Neural progenitor cell (in vitro differentiated cells): ENCODE measurements at regions not wholly inside any gene's neighbourhood (a gene's known extent, or its start where the extent isn't known, plus 50 kb on each side); places are given as distances from the start of the nearest gene placed in this dataset.
A peak's percentile ranks its signal among the peaks of the same experiment; 100 is the strongest.

ENCODE experiments used
- DNase-seq: peaks from one replicate; pipeline ENCODE4 v3.0.0-alpha.2; 2016; ENCODE audit warnings: low spot score
- H2AFZ ChIP-seq: fragments of 200-600 bp; sonication (generic); replicated peaks from 2 replicates; pipeline ENCODE4 v1.6.1; 2016; ENCODE audit warnings: antibody characterized with exemption
- H3F3A ChIP-seq: fragments of 200-600 bp; sonication (generic); 2 replicates; pipeline ENCODE4 v1.6.1; 2016; ENCODE audit warnings: antibody characterized with exemption, low read depth
- H3K27ac ChIP-seq: fragments of 200-600 bp; sonication (generic); 2 replicates; pipeline ENCODE4 v1.5.1; 2016; ENCODE audit warnings: mild to moderate bottlenecking
- H3K27me3 ChIP-seq: fragments of 200-600 bp; sonication (generic); 2 replicates; pipeline ENCODE4 v1.6.1; 2016; ENCODE audit warnings: mild to moderate bottlenecking, moderate library complexity
- H3K36me3 ChIP-seq: fragments of 200-600 bp; sonication (generic); 2 replicates; pipeline ENCODE4 v1.5.1; 2016
- H3K4me1 ChIP-seq: fragments of 200-600 bp; sonication (generic); 2 replicates; pipeline ENCODE4 v1.6.1; 2016; ENCODE audit warnings: mixed run types
- H3K4me2 ChIP-seq: fragments of 200-600 bp; sonication (generic); 2 replicates; pipeline ENCODE4 v1.6.1; 2016
- H3K4me3 ChIP-seq: fragments of 200-600 bp; sonication (generic); 2 replicates; pipeline ENCODE4 v1.5.1; 2016
- H3K79me2 ChIP-seq: fragments of 200-600 bp; sonication (generic); 2 replicates; pipeline ENCODE4 v1.6.1; 2016; ENCODE audit warnings: low read depth
- H3K9ac ChIP-seq: fragments of 200-600 bp; sonication (generic); 2 replicates; pipeline ENCODE4 v1.6.1; 2016
- H3K9me3 ChIP-seq: fragments of 200-600 bp; sonication (generic); 2 replicates; pipeline ENCODE4 v1.5.1; 2016; ENCODE audit warnings: low read depth
- H4K20me1 ChIP-seq: fragments of 200-600 bp; sonication (generic); 2 replicates; pipeline ENCODE4 v1.6.1; 2016; ENCODE audit warnings: low read depth
- H3K27ac Mint-ChIP-seq: 3 replicates; pipeline ENCODE4 v1.8.0; 2021; ENCODE audit warnings: mixed read lengths
- H3K27me3 Mint-ChIP-seq: 2 replicates; pipeline ENCODE4 v1.8.0; 2022; ENCODE audit warnings: low read depth, mild to moderate bottlenecking, inconsistent platforms, moderate library complexity, mixed read lengths; ENCODE audit not compliant: insufficient read depth
- H3K36me3 Mint-ChIP-seq: 3 replicates; pipeline ENCODE4 v1.8.0; 2021; ENCODE audit warnings: mixed read lengths
- H3K4me1 Mint-ChIP-seq: 3 replicates; pipeline ENCODE4 v1.8.0; 2021; ENCODE audit warnings: mixed read lengths
- H3K4me3 Mint-ChIP-seq: 3 replicates; pipeline ENCODE4 v1.8.0; 2021; ENCODE audit warnings: mild to moderate bottlenecking, moderate library complexity, mixed read lengths
- H3K9me3 Mint-ChIP-seq: 3 replicates; pipeline ENCODE4 v1.8.0; 2020; ENCODE audit warnings: mixed read lengths
- EZH2 ChIP-seq: fragments of 200-600 bp; sonication (generic); IDR thresholded peaks from 2 replicates; pipeline ENCODE4 v1.6.1; 2017; ENCODE audit warnings: antibody characterized with exemption, mild to moderate bottlenecking, moderate library complexity
- EZH2phosphoT487 ChIP-seq: fragments of 200-600 bp; sonication (generic); IDR thresholded peaks from 2 replicates; pipeline ENCODE4 v1.6.1; 2017; ENCODE audit warnings: antibody characterized with exemption
- TF ChIP-seq, protein P1 (sequence below): fragments of 200-600 bp; sonication (generic); IDR thresholded peaks from 2 replicates; pipeline ENCODE4 v1.5.1; 2017; ENCODE audit warnings: antibody characterized with exemption, mild to moderate bottlenecking

DNA sequence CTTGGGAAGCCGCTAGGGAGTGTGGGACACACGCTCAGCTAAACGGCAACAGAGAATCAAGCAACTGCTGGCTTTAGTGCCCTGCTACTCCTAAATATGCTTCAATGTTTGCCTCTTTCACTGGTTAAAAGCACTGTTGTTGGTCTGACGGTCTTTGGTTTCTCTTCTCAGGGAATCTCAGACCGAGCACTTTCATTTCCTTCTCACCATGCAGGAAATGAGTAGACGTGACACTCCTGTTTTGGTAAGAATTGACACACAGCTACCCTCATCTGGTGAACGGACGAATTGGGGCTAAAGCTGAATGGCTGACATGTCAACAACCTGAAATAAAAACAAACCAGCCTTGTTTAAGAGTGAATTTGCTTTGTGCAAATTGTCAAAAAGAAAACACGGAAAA, 57.5 kb upstream of the PIWIL1 start:
- Histone ChIP-seq H3K4me1 (no peaks in the 10 kb centered on the region), H3K4me3 (no peak overlapping the region), H3K9me3 (no peaks in the 10 kb centered on the region), H3K4me2 (no peak overlapping the region), H3K27ac (no peak overlapping the region), H3K27me3 (peaks cover 51% of the 10 kb centered on the region), H3K9ac (no peak overlapping the region), H2AFZ (no peak overlapping the region), H3F3A (no peaks in the 10 kb centered on the region), H3K79me2 (no peaks in the 10 kb centered on the region), H4K20me1 (no peaks in the 10 kb centered on the region), H3K36me3 (no peaks in the 10 kb centered on the region)
- peak overlapping the region; percentile 74 for H3K27ac Mint-ChIP-seq
- DNase-seq, result no peak
- H3K4me1 Mint-ChIP-seq, result peaks cover 21% of the 10 kb centered on the region
- H3K36me3 Mint-ChIP-seq, result peaks cover 4% of the 10 kb centered on the region
- no peak for TF ChIP-seq EZH2phosphoT487
- TF ChIP-seq, protein P1, sequence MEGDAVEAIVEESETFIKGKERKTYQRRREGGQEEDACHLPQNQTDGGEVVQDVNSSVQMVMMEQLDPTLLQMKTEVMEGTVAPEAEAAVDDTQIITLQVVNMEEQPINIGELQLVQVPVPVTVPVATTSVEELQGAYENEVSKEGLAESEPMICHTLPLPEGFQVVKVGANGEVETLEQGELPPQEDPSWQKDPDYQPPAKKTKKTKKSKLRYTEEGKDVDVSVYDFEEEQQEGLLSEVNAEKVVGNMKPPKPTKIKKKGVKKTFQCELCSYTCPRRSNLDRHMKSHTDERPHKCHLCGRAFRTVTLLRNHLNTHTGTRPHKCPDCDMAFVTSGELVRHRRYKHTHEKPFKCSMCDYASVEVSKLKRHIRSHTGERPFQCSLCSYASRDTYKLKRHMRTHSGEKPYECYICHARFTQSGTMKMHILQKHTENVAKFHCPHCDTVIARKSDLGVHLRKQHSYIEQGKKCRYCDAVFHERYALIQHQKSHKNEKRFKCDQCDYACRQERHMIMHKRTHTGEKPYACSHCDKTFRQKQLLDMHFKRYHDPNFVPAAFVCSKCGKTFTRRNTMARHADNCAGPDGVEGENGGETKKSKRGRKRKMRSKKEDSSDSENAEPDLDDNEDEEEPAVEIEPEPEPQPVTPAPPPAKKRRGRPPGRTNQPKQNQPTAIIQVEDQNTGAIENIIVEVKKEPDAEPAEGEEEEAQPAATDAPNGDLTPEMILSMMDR, result no peak
- no peak for TF ChIP-seq EZH2
- H3K27me3 Mint-ChIP-seq, result peaks cover 13% of the 10 kb centered on the region
- H3K4me3 Mint-ChIP-seq, result no peak overlapping the region
- H3K9me3 Mint-ChIP-seq, result peaks cover 28% of the 10 kb centered on the region

- H3K9ac ChIP-seq, result no peak overlapping the region
- no peak overlapping the region for H2AFZ ChIP-seq
- H3K4me3 Mint-ChIP-seq, result no peak overlapping the region
Measured at GRCh38 chr12:130280742-130281141, 56.9 kb upstream of the PIWIL1 start.

GRCh38 chr12:130281153-130281799, 56.4 kb upstream of the PIWIL1 start:
- Mint-ChIP-seq H3K4me3 (no peak overlapping the region), H3K9me3 (peaks cover 30% of the 10 kb centered on the region), H3K4me1 (peaks cover 25% of the 10 kb centered on the region), H3K36me3 (peaks cover 4% of the 10 kb centered on the region), H3K27ac (no peak overlapping the region), H3K27me3 (peaks cover 20% of the 10 kb centered on the region)
- Histone ChIP-seq H4K20me1 (no peaks in the 10 kb centered on the region), H2AFZ (no peak overlapping the region), H3K27ac (no peak overlapping the region), H3K9me3 (no peaks in the 10 kb centered on the region), H3K4me3 (no peak overlapping the region), H3F3A (no peaks in the 10 kb centered on the region), H3K36me3 (no peaks in the 10 kb centered on the region), H3K79me2 (no peaks in the 10 kb centered on the region), H3K4me2 (no peak overlapping the region), H3K9ac (no peak overlapping the region), H3K27me3 (peaks cover 43% of the 10 kb centered on the region), H3K4me1 (no peaks in the 10 kb centered on the region)
- DNase-seq, result peak; percentile 74
- TF ChIP-seq, protein P1, result peak; percentile 88
- no peak for TF ChIP-seq EZH2

More at GRCh38 chr12:130280742-130281141, 56.9 kb upstream of the PIWIL1 start:
- Mint-ChIP-seq H3K4me1 (peaks cover 21% of the 10 kb centered on the region), H3K36me3 (peaks cover 4% of the 10 kb centered on the region), H3K27ac (no peak overlapping the region), H3K27me3 (peaks cover 15% of the 10 kb centered on the region), H3K9me3 (peaks cover 28% of the 10 kb centered on the region)
- no peak for DNase-seq
- Histone ChIP-seq H3K9me3 (no peaks in the 10 kb centered on the region), H3K27me3 (peaks cover 46% of the 10 kb centered on the region), H3K4me2 (no peak overlapping the region), H3F3A (no peaks in the 10 kb centered on the region), H3K79me2 (no peaks in the 10 kb centered on the region), H4K20me1 (no peaks in the 10 kb centered on the region), H3K36me3 (no peaks in the 10 kb centered on the region), H3K4me3 (no peak overlapping the region), H3K27ac (no peak overlapping the region), H3K4me1 (no peaks in the 10 kb centered on the region)
- TF ChIP-seq, protein P1, result no peak
- TF ChIP-seq EZH2, result no peak
- no peak for TF ChIP-seq EZH2phosphoT487
